ENCODE measurements at regions not wholly inside any gene's neighbourhood (a gene's known extent, or its start where the extent isn't known, plus 50 kb on each side); places are given as distances from the start of the nearest gene placed in this dataset.
"Not testable (repeated sequence)": the region's sequence is repeated elsewhere in the genome, so short reads cannot be mapped to it uniquely, and the experiment has no call there.

GRCh38 chr1:176296602-176297001 lies 89.5 kb upstream of the COP1 start:
- not testable (repeated sequence) for TF ChIP-seq CTCF (IDR thresholded peaks at IDR 0.05; ENCODE audit: insufficient read depth, low read length, poor library complexity, severe bottlenecking); EZH2phosphoT487 (conservative IDR thresholded peaks at IDR 0.05; ENCODE audit: low read length)

Measured in SU-DHL-6 (cell line).